Upper lobe of right lung (tissue), 1 donor: ENCODE measurements at regions not wholly inside any gene's neighbourhood (a gene's known extent, or its start where the extent isn't known, plus 50 kb on each side); places are given as distances from the start of the nearest gene placed in this dataset.

Experiments used
- ATAC-seq: fragments of 200-7000 bp; cut with Tn5 transposase; one replicate; pipeline ENCODE4 v1.9.1; 2020; ENCODE audit warnings: mild to moderate bottlenecking, moderate library complexity
- DNase-seq: peaks from one replicate; pipeline ENCODE4 v3.0.0-alpha.2; 2020
- H3K27ac ChIP-seq: fragments of 200-600 bp; one replicate; pipeline ENCODE4 v1.8.0; 2022
- H3K27me3 ChIP-seq: fragments of 200-600 bp; one replicate; pipeline ENCODE4 v1.8.0; 2022; ENCODE audit warnings: mild to moderate bottlenecking
- H3K36me3 ChIP-seq: fragments of 200-600 bp; one replicate; pipeline ENCODE4 v1.8.0; 2022
- H3K4me1 ChIP-seq: fragments of 200-600 bp; one replicate; pipeline ENCODE4 v1.8.0; 2022
- H3K4me3 ChIP-seq: fragments of 200-600 bp; one replicate; pipeline ENCODE4 v1.8.0; 2022; ENCODE audit warnings: mild to moderate bottlenecking
- H3K9me3 ChIP-seq: fragments of 200-600 bp; one replicate; pipeline ENCODE4 v1.8.0; 2022
- intact Hi-C: fragments of 100-400 bp; cut with DNase I; formaldehyde crosslinking; loops from one replicate; pipeline ENCODE4 v1.11.0; 2022
- TF ChIP-seq, protein P1 (sequence below): fragments of 200-600 bp; IDR thresholded peaks from one replicate; pipeline ENCODE4 v1.8.0; 2022; ENCODE audit warnings: antibody characterized with exemption
- donor health status: DM: no; HTN: yes; CAD: no; lungs with severe emphysema.

GRCh38 chr18:11309172-11309571 is 159.8 kb upstream of the PIEZO2 start:
- Histone ChIP-seq H3K4me1 (no peaks in the 10 kb centered on the region), H3K4me3 (no peak overlapping the region), H3K27ac (no peak overlapping the region), H3K9me3 (no peaks in the 10 kb centered on the region), H3K27me3 (peaks cover 4% of the 10 kb centered on the region), H3K36me3 (no peaks in the 10 kb centered on the region)
- DNase-seq (no peak), ATAC-seq (no peak)
- intact Hi-C loops: no loop called here
- TF ChIP-seq, protein P1, sequence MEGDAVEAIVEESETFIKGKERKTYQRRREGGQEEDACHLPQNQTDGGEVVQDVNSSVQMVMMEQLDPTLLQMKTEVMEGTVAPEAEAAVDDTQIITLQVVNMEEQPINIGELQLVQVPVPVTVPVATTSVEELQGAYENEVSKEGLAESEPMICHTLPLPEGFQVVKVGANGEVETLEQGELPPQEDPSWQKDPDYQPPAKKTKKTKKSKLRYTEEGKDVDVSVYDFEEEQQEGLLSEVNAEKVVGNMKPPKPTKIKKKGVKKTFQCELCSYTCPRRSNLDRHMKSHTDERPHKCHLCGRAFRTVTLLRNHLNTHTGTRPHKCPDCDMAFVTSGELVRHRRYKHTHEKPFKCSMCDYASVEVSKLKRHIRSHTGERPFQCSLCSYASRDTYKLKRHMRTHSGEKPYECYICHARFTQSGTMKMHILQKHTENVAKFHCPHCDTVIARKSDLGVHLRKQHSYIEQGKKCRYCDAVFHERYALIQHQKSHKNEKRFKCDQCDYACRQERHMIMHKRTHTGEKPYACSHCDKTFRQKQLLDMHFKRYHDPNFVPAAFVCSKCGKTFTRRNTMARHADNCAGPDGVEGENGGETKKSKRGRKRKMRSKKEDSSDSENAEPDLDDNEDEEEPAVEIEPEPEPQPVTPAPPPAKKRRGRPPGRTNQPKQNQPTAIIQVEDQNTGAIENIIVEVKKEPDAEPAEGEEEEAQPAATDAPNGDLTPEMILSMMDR: no peak

GRCh38 chr18:11308499-11308898 is 159.1 kb upstream of the PIEZO2 start:
- Histone ChIP-seq H3K4me3 (no peak overlapping the region), H3K36me3 (no peaks in the 10 kb centered on the region), H3K27ac (no peak overlapping the region), H3K4me1 (no peaks in the 10 kb centered on the region), H3K9me3 (no peaks in the 10 kb centered on the region), H3K27me3 (peaks cover 5% of the 10 kb centered on the region)
- no peak for DNase-seq
- ATAC-seq: no peak
- intact Hi-C loops: no loop called here
- TF ChIP-seq, protein P1: no peak

DNA sequence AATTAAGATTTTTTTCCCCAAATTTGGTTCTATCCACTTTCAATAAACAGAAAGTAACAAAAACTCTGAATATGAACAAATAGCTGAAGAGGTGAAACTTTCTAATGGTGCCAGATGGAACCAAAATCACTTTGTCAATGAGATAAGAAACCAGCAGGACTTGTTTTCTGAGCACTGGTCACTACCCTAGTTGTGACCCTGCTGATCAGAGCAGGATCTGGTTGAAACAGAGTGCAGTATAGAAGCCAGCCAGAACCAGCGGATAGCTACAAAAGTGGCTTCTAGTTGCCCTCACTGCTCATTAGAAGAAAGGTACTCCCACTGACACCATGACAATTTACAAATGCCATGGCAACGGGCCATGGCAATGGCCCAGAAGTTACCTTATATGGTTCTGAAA is 158.3 kb upstream of the PIEZO2 start:
- no peak for ATAC-seq
- DNase-seq: no peak
- Histone ChIP-seq H3K36me3 (no peaks in the 10 kb centered on the region), H3K4me3 (no peak overlapping the region), H3K27ac (no peak overlapping the region), H3K9me3 (no peaks in the 10 kb centered on the region), H3K27me3 (peaks cover 5% of the 10 kb centered on the region), H3K4me1 (no peaks in the 10 kb centered on the region)
- TF ChIP-seq, protein P1: no peak
- intact Hi-C loops: no loop called here

DNA sequence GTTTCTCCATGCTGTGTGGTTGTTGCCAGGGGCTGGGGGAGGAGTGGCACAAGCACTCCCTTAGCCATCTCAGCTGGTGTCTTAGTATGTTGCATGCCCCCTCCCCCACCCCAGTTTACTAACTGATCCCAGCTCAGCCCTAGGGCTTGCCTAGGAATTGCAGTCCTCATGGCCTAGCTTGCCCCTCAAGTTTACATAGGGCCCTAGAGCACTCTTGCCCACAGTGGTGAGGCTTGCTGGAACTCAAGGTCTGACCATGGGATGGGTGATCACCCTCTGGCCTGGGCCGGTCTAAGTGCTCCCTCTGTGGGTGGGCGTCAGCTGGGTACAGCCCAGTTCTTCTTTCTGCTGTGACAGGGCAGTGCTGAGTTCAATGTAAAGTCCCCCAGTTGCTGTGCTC is 156.1 kb upstream of the PIEZO2 start:
- TF ChIP-seq, protein P1: no peak
- Histone ChIP-seq H3K36me3 (no peaks in the 10 kb centered on the region), H3K27me3 (peaks cover 5% of the 10 kb centered on the region), H3K27ac (no peak overlapping the region), H3K4me1 (no peaks in the 10 kb centered on the region), H3K9me3 (no peaks in the 10 kb centered on the region), H3K4me3 (no peak overlapping the region)
- intact Hi-C loops: no loop called here
- peak; percentile 39 for ATAC-seq
- DNase-seq: no peak

DNA sequence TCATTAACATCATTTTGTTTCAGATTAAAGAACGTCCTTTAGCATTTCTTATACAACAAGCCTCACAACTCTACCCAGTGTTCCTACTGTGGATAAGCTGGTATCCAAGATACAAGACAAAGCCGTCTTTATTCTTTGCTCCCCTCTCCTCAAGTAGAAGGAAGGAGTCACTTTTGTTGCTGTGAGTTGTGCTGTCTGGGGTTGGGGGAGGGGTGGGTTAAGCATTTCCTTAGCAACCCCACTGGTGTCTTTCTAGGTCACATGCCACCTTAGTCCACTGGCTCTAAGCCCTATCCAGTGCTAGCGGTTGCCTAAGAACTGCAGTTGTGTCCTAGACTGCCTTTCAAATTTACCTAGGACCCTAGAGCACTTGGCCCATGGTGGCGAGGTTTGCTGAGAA is 155.6 kb upstream of the PIEZO2 start:
- Histone ChIP-seq H3K4me3 (no peak overlapping the region), H3K27ac (no peak overlapping the region), H3K27me3 (peaks cover 5% of the 10 kb centered on the region), H3K4me1 (no peaks in the 10 kb centered on the region), H3K9me3 (no peaks in the 10 kb centered on the region), H3K36me3 (no peaks in the 10 kb centered on the region)
- intact Hi-C loops: no loop called here
- ATAC-seq (no peak), DNase-seq (no peak)
- TF ChIP-seq, protein P1: no peak

DNA sequence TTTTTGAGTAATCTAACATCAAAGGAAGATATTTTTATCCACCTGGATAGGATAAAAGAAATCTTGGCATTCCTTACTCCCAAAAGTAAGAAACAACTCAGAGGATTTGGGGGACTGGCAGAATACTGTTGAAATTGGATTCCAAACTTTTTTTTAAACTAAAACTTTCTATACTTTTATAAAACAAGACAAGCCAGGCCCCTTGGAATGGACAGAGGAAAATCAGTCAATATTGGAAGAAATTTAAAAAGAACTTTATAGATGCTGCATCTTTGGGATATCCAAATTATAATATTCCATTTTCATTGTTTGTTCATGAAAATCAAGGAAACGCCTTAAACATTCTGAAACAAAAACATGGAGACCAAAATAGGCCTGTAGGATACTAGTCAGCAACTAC is 147.6 kb upstream of the PIEZO2 start:
- no peaks in the 10 kb centered on the region for H3K27me3 ChIP-seq
- H3K9me3 ChIP-seq: no peaks in the 10 kb centered on the region
- no peak overlapping the region for H3K27ac ChIP-seq
- intact Hi-C loops: no loop called here
- no peaks in the 10 kb centered on the region for H3K4me1 ChIP-seq
- H3K4me3 ChIP-seq: no peak overlapping the region
- ATAC-seq: no peak
- TF ChIP-seq, protein P1: no peak
- H3K36me3 ChIP-seq: no peaks in the 10 kb centered on the region
- DNase-seq: no peak
